Liver (tissue), 8 donors: ENCODE measurements at regions not wholly inside any gene's neighbourhood (a gene's known extent, or its start where the extent isn't known, plus 50 kb on each side); places are given as distances from the start of the nearest gene placed in this dataset.

ENCODE experiments used
- DNase-seq: peaks from one replicate; pipeline ENCODE4 v3.0.0-alpha.2; 2017; ENCODE audit warnings: low spot score
- H3K27ac ChIP-seq, 2 donors: one replicate each; pipeline ENCODE4 v1.7.0; 2013; ENCODE audit warnings: inconsistent platforms in 2 of 2, low read length in 2 of 2, control low read depth in 1 of 2, low read depth in 1 of 2, mild to moderate bottlenecking in 1 of 2
- H3K27me3 ChIP-seq, 4 donors: one replicate each; pipeline versions ENCODE4 v1.6.1 to v1.7.0; 2013; ENCODE audit warnings: low read length in 3 of 4, inconsistent platforms in 1 of 4, mild to moderate bottlenecking in 1 of 4, moderate library complexity in 1 of 4; ENCODE audit not compliant: control insufficient read depth in 4 of 4, insufficient read depth in 4 of 4
- H3K36me3 ChIP-seq, 4 donors: one replicate each; pipeline versions ENCODE4 v1.6.1 to v1.7.0; 2013; ENCODE audit warnings: low read length in 3 of 4, mild to moderate bottlenecking in 3 of 4, low read depth in 1 of 4, moderate library complexity in 1 of 4; ENCODE audit not compliant: control insufficient read depth in 4 of 4, insufficient read depth in 3 of 4
- H3K4me1 ChIP-seq, 4 donors: one replicate each; pipeline versions ENCODE4 v1.6.1 to v1.7.0; 2013; ENCODE audit warnings: low read length in 3 of 4, mild to moderate bottlenecking in 3 of 4, moderate library complexity in 1 of 4; ENCODE audit not compliant: control insufficient read depth in 4 of 4, insufficient read depth in 4 of 4
- H3K4me3 ChIP-seq, 3 donors: one replicate each; pipeline versions ENCODE4 v1.6.1 to v1.7.0; 2013; ENCODE audit warnings: low read length in 3 of 3, control low read depth in 1 of 3, low read depth in 1 of 3, mild to moderate bottlenecking in 1 of 3
- H3K9ac ChIP-seq, 2 donors: one replicate each; pipeline ENCODE4 v1.7.0; 2013; ENCODE audit warnings: low read length in 2 of 2, mild to moderate bottlenecking in 2 of 2, moderate library complexity in 2 of 2, control low read depth in 1 of 2, low read depth in 1 of 2
- H3K9me3 ChIP-seq, 4 donors: one replicate each; pipeline versions ENCODE4 v1.6.1 to v1.7.0; 2013; ENCODE audit warnings: low read length in 3 of 4; ENCODE audit not compliant: control insufficient read depth in 4 of 4
- ATF3 ChIP-seq: IDR thresholded peaks from 2 replicates; pipeline ENCODE4 v1.6.1; 2016; ENCODE audit warnings: antibody characterized with exemption
- CTCF ChIP-seq: fragments of 150-350 bp; IDR thresholded peaks from 2 replicates; pipeline ENCODE4 v1.5.1; 2017; ENCODE audit warnings: improper control_type of control experiment, low read depth, low read length; ENCODE audit not compliant: missing input control
- EGR1 ChIP-seq, 2 donors: IDR thresholded peaks; 2 replicates each; pipeline ENCODE4 v1.6.1; 2016 to 2018; ENCODE audit warnings: antibody characterized with exemption in 2 of 2, low read depth in 2 of 2
- FOXA1 ChIP-seq: IDR thresholded peaks from 2 replicates; pipeline ENCODE4 v1.6.1; 2016; ENCODE audit warnings: antibody characterized with exemption
- FOXA2 ChIP-seq: IDR thresholded peaks from 2 replicates; pipeline ENCODE4 v1.6.1; 2016; ENCODE audit warnings: antibody characterized with exemption
- GABPA ChIP-seq, 2 donors: IDR thresholded peaks in 1 of 2; conservative IDR thresholded peaks in 1 of 2; 2 replicates each; pipeline ENCODE4 v1.6.1; 2016; ENCODE audit warnings: antibody characterized with exemption in 2 of 2, mild to moderate bottlenecking in 1 of 2, moderate library complexity in 1 of 2
- HNF4A ChIP-seq, 2 donors: conservative IDR thresholded peaks; 2 replicates each; pipeline ENCODE4 v1.6.1; 2016; ENCODE audit warnings: antibody characterized with exemption in 2 of 2, mild to moderate bottlenecking in 2 of 2
- HNF4G ChIP-seq: IDR thresholded peaks from 2 replicates; pipeline ENCODE4 v1.6.1; 2016; ENCODE audit warnings: antibody characterized with exemption
- JUND ChIP-seq, 2 donors: IDR thresholded peaks; 2 replicates each; pipeline ENCODE4 v1.6.1; 2016; ENCODE audit warnings: antibody characterized with exemption in 2 of 2
- MAX ChIP-seq: IDR thresholded peaks from 2 replicates; pipeline ENCODE4 v1.6.1; 2016; ENCODE audit warnings: antibody characterized with exemption
- NR2F2 ChIP-seq: IDR thresholded peaks from 2 replicates; pipeline ENCODE4 v1.6.1; 2016; ENCODE audit warnings: antibody characterized with exemption
- RAD21 ChIP-seq, 2 donors: IDR thresholded peaks; 2 replicates each; pipeline ENCODE4 v1.6.1; 2016; ENCODE audit warnings: antibody characterized with exemption in 2 of 2, mild to moderate bottlenecking in 2 of 2
- REST ChIP-seq: IDR thresholded peaks from 2 replicates; pipeline ENCODE4 v1.6.1; 2016; ENCODE audit warnings: antibody characterized with exemption, mild to moderate bottlenecking
- RXRA ChIP-seq, 2 donors: IDR thresholded peaks; 2 replicates each; pipeline ENCODE4 v1.6.1; 2017 to 2018; ENCODE audit warnings: antibody characterized with exemption in 2 of 2, mild to moderate bottlenecking in 1 of 2
- SP1 ChIP-seq: IDR thresholded peaks from 2 replicates; pipeline ENCODE4 v1.6.1; 2018; ENCODE audit warnings: antibody characterized with exemption, mild to moderate bottlenecking
- TAF1 ChIP-seq: conservative IDR thresholded peaks from 2 replicates; pipeline ENCODE4 v1.6.1; 2016; ENCODE audit warnings: antibody characterized with exemption, mild to moderate bottlenecking
- YY1 ChIP-seq: IDR thresholded peaks from 2 replicates; pipeline ENCODE4 v1.6.1; 2016; ENCODE audit warnings: antibody characterized with exemption, mild to moderate bottlenecking
- ZBTB33 ChIP-seq: IDR thresholded peaks from 2 replicates; pipeline ENCODE4 v1.6.1; 2016; ENCODE audit warnings: antibody characterized with exemption
- WGBS: extraction: QIAGEN DNeasy Blood & Tissue Kit; methylation state at CpG from one replicate; pipeline ENCODE4 v1.1.7; 2013; 5-methylcytosine and 5-hydroxymethylcytosine counted together
- donor health status: healthy.
- donor health status: healthy.
- donor health status: healthy.
- donor health status: healthy.
- donor health status: healthy.

GRCh38 chr15:98187549-98187948, 227.0 kb downstream of the ARRDC4 start:
- no peaks in the 10 kb centered on the region for H3K4me1 ChIP-seq
- TF ChIP-seq HNF4A (conservative IDR thresholded peaks at IDR 0.05) (no peak), FOXA2 (no peak), JUND (IDR thresholded peaks at IDR 0.05) (no peak), FOXA1 (no peak), TAF1 (no peak), HNF4G (no peak), CTCF (no peak), ZBTB33 (no peak), YY1 (no peak), EGR1 (IDR thresholded peaks at IDR 0.05; ENCODE audit: low read depth in 2 of 2) (no peak), MAX (no peak), RAD21 (IDR thresholded peaks at IDR 0.05) (no peak)
- H3K27ac ChIP-seq: no peak overlapping the region
- WGBS: 75% methylated on average over 7 of the region's 7 CpGs
- DNase-seq: no peak
- no peak overlapping the region for H3K9ac ChIP-seq
- no peaks in the 10 kb centered on the region for H3K36me3 ChIP-seq
- H3K27me3 ChIP-seq: peaks cover 0 to 10% (median under 1%) of the 10 kb centered on the region in 4 donors
- H3K9me3 ChIP-seq: peaks cover 0 to 3% (median 0%) of the 10 kb centered on the region in 4 donors
- H3K4me3 ChIP-seq: no peak overlapping the region

GRCh38 chr15:98190914-98191313, 230.4 kb downstream of the ARRDC4 start:
- Histone ChIP-seq H3K27ac (no peak overlapping the region), H3K27me3 (peaks cover 0 to 11% (median under 1%) of the 10 kb centered on the region in 4 donors), H3K36me3 (no peaks in the 10 kb centered on the region), H3K9ac (no peak overlapping the region), H3K4me1 (no peaks in the 10 kb centered on the region), H3K4me3 (no peak overlapping the region), H3K9me3 (peaks cover 0 to 3% (median 0%) of the 10 kb centered on the region in 4 donors)
- no peak for TF ChIP-seq FOXA2
- TF ChIP-seq HNF4G: no peak
- TF ChIP-seq TAF1: no peak
- no peak for TF ChIP-seq RAD21 (IDR thresholded peaks at IDR 0.05)
- TF ChIP-seq NR2F2: no peak
- WGBS: 83% methylated on average over 2 of the region's 2 CpGs
- no peak for DNase-seq

- WGBS: 65% methylated on average over 3 of the region's 3 CpGs
- DNase-seq: no peak
- TF ChIP-seq REST (no peak), RXRA (IDR thresholded peaks at IDR 0.05) (no peak), ZBTB33 (no peak), TAF1 (no peak), NR2F2 (no peak), HNF4A (conservative IDR thresholded peaks at IDR 0.05) (no peak), GABPA (IDR thresholded peaks at IDR 0.05 in 1 of 2, conservative IDR thresholded peaks at IDR 0.05 in 1 of 2) (no peak), ATF3 (no peak), SP1 (no peak), FOXA1 (no peak), FOXA2 (no peak), MAX (no peak), HNF4G (no peak)
Observed at GRCh38 chr15:98195796-98196195, 235.3 kb downstream of the ARRDC4 start.

More at GRCh38 chr15:98195796-98196195, 235.3 kb downstream of the ARRDC4 start:
- Histone ChIP-seq H3K9ac (no peak overlapping the region), H3K4me1 (no peaks in the 10 kb centered on the region), H3K9me3 (peaks cover 0 to 1% (median 0%) of the 10 kb centered on the region in 4 donors), H3K27me3 (peaks cover 0 to 12% (median 0%) of the 10 kb centered on the region in 4 donors), H3K27ac (no peak overlapping the region), H3K36me3 (no peaks in the 10 kb centered on the region), H3K4me3 (no peak overlapping the region)
